Activated CD8-positive, alpha-beta T cell treated with anti-CD3 and anti-CD28 coated beads, Interleukin-2, amount 10 ng/mL, durations not matched to agents 7 days and 5 days (primary cell): ENCODE measurements at regions not wholly inside any gene's neighbourhood (a gene's known extent, or its start where the extent isn't known, plus 50 kb on each side); places are given as distances from the start of the nearest gene placed in this dataset.

Experiments used
- ATAC-seq: fragments of 150-1000 bp; cut with Tn5 transposase; one replicate; pipeline ENCODE4 v1.10.0; 2021; ENCODE audit warnings: moderate library complexity
- CTCF ChIA-PET: fragments of 350-600 bp; sonication (Branson Sonifier 250); formaldehyde crosslinking; loops from one replicate; lab custom pipeline; 2021; ENCODE audit warnings: antibody characterized with exemption; lab: Charles Lee
- POLR2A ChIA-PET: fragments of 350-600 bp; sonication (Branson Sonifier 250); formaldehyde crosslinking; loops from one replicate; lab custom pipeline; 2021; ENCODE audit warnings: antibody characterized with exemption; lab: Charles Lee
- DNase-seq: peaks from one replicate; pipeline ENCODE4 v3.0.0-alpha.2; 2020
- H3K27ac Mint-ChIP-seq: one replicate; pipeline ENCODE4 v1.8.0; 2021; ENCODE audit warnings: mild to moderate bottlenecking, mixed read lengths
- H3K27me3 Mint-ChIP-seq: one replicate; pipeline ENCODE4 v1.8.0; 2021; ENCODE audit warnings: low read depth, mixed read lengths
- H3K36me3 Mint-ChIP-seq: one replicate; pipeline ENCODE4 v1.8.0; 2021; ENCODE audit warnings: low read depth, mixed read lengths
- H3K4me1 Mint-ChIP-seq: one replicate; pipeline ENCODE4 v1.8.0; 2021; ENCODE audit warnings: low read depth, mixed read lengths
- H3K4me3 Mint-ChIP-seq: one replicate; pipeline ENCODE4 v1.8.0; 2021; ENCODE audit warnings: mild to moderate bottlenecking, mixed read lengths
- H3K9me3 Mint-ChIP-seq: one replicate; pipeline ENCODE4 v1.8.0; 2022; ENCODE audit warnings: mixed read lengths; ENCODE audit not compliant: insufficient read depth

GRCh38 chr11:112582366-112582765, 321.7 kb upstream of the PLET1 start:
- Mint-ChIP-seq H3K36me3 (no peaks in the 10 kb centered on the region), H3K27ac (no peak overlapping the region), H3K4me3 (no peak overlapping the region), H3K27me3 (peaks cover 14% of the 10 kb centered on the region), H3K4me1 (no peaks in the 10 kb centered on the region), H3K9me3 (no peaks in the 10 kb centered on the region)
- ATAC-seq (no peak), DNase-seq (no peak)
- ChIA-PET POLR2A (no interaction called here), CTCF (interaction anchor here (1.4 kb wide), 1 partner anchor 708 kb away, joined by 3 read pairs; no protein-coding TSS in a partner anchor)

- no peak for DNase-seq
- ATAC-seq = no peak
- peaks cover 14% of the 10 kb centered on the region for H3K27me3 Mint-ChIP-seq
- no peaks in the 10 kb centered on the region for H3K4me1 Mint-ChIP-seq
- no peaks in the 10 kb centered on the region for H3K9me3 Mint-ChIP-seq
- POLR2A ChIA-PET = no interaction called here
- no peak overlapping the region for H3K27ac Mint-ChIP-seq
- CTCF ChIA-PET = interaction anchor here (1.3 kb wide), 1 partner anchor 303 kb away, joined by 3 read pairs; no protein-coding TSS in a partner anchor
- H3K4me3 Mint-ChIP-seq = no peak overlapping the region
- no peaks in the 10 kb centered on the region for H3K36me3 Mint-ChIP-seq
These were observed 322.7 kb upstream of the PLET1 start for GRCh38 chr11:112583261-112583893.

GRCh38 chr11:112584672-112585071, 324.0 kb upstream of the PLET1 start:
- peaks cover 14% of the 10 kb centered on the region for H3K27me3 Mint-ChIP-seq
- H3K9me3 Mint-ChIP-seq = no peaks in the 10 kb centered on the region
- H3K4me1 Mint-ChIP-seq = no peaks in the 10 kb centered on the region
- no peak overlapping the region for H3K4me3 Mint-ChIP-seq
- DNase-seq = peak; percentile 28
- no peak overlapping the region for H3K27ac Mint-ChIP-seq
- CTCF ChIA-PET = no interaction called here
- peak; percentile 42 for ATAC-seq
- POLR2A ChIA-PET = no interaction called here
- H3K36me3 Mint-ChIP-seq = no peaks in the 10 kb centered on the region

- POLR2A ChIA-PET = interaction anchor here (0.8 kb wide), 1 partner anchor 35 kb away, joined by 3 read pairs; no protein-coding TSS in a partner anchor
- H3K4me3 Mint-ChIP-seq = no peak overlapping the region
- H3K27me3 Mint-ChIP-seq = peaks cover 17% of the 10 kb centered on the region
- H3K27ac Mint-ChIP-seq = no peak overlapping the region
- no peaks in the 10 kb centered on the region for H3K9me3 Mint-ChIP-seq
- no peaks in the 10 kb centered on the region for H3K4me1 Mint-ChIP-seq
- DNase-seq (no peak), ATAC-seq (no peak)
- CTCF ChIA-PET = interaction anchor here (0.7 to 3.7 kb wide), 19 partner anchors 9 to 709 kb away, joined by 3 to 46 read pairs (median 5); no protein-coding TSS in a partner anchor
- no peaks in the 10 kb centered on the region for H3K36me3 Mint-ChIP-seq
These were observed 327.0 kb upstream of the PLET1 start for GRCh38 chr11:112587664-112588063.

- ChIA-PET POLR2A (interaction anchor here (0.8 kb wide), 1 partner anchor 35 kb away, joined by 3 read pairs; no protein-coding TSS in a partner anchor), CTCF (interaction anchor here (0.7 to 3.7 kb wide), 21 partner anchors 9 to 708 kb away, joined by 3 to 46 read pairs (median 5); no protein-coding TSS in a partner anchor)
- ATAC-seq = peak; percentile 90
- H3K27me3 Mint-ChIP-seq = peaks cover 15% of the 10 kb centered on the region
- H3K9me3 Mint-ChIP-seq = no peaks in the 10 kb centered on the region
- peak; percentile 56 for DNase-seq
- no peaks in the 10 kb centered on the region for H3K36me3 Mint-ChIP-seq
- no peak overlapping the region for H3K27ac Mint-ChIP-seq
- no peaks in the 10 kb centered on the region for H3K4me1 Mint-ChIP-seq
- no peak overlapping the region for H3K4me3 Mint-ChIP-seq
These were observed 327.6 kb upstream of the PLET1 start for GRCh38 chr11:112588252-112588694.

GRCh38 chr11:112589155-112589554, 328.5 kb upstream of the PLET1 start:
- peaks cover 15% of the 10 kb centered on the region for H3K27me3 Mint-ChIP-seq
- H3K9me3 Mint-ChIP-seq = no peaks in the 10 kb centered on the region
- no peaks in the 10 kb centered on the region for H3K36me3 Mint-ChIP-seq
- POLR2A ChIA-PET = no interaction called here
- no peak for ATAC-seq
- DNase-seq = no peak
- H3K4me1 Mint-ChIP-seq = no peaks in the 10 kb centered on the region
- H3K27ac Mint-ChIP-seq = no peak overlapping the region
- CTCF ChIA-PET = interaction anchor here (0.6 to 3.7 kb wide), 11 partner anchors 11 to 717 kb away, joined by 3 to 46 read pairs (median 5); no protein-coding TSS in a partner anchor
- H3K4me3 Mint-ChIP-seq = no peak overlapping the region

- H3K4me3 Mint-ChIP-seq = no peak overlapping the region
- ATAC-seq (no peak), DNase-seq (no peak)
- H3K36me3 Mint-ChIP-seq = no peaks in the 10 kb centered on the region
- no peaks in the 10 kb centered on the region for H3K4me1 Mint-ChIP-seq
- H3K27me3 Mint-ChIP-seq = peaks cover 11% of the 10 kb centered on the region
- H3K9me3 Mint-ChIP-seq = no peaks in the 10 kb centered on the region
- ChIA-PET POLR2A (no interaction called here), CTCF (interaction anchor here (0.8 kb wide), 1 partner anchor 699 kb away, joined by 3 read pairs; no protein-coding TSS in a partner anchor)
- no peak overlapping the region for H3K27ac Mint-ChIP-seq
These were observed 330.1 kb upstream of the PLET1 start for GRCh38 chr11:112590764-112591163.

DNA sequence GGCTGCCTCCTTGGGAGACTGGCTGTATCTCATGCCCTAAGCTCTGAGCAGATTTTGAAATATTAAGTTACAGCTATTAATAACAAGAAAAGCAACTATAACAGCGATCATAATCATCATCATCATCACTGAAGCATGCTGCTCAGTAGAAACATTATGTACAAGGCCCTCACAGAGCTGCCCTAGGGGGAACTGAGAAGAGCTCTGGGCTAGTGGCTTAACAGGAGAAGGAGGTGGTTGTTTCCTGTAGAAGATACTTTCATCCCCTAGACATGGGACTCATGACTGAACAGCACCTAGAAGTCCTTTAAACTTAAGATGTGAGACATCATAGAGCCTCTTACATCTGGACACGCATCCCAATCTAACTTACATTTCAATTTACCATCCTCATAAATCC, 332.8 kb upstream of the PLET1 start:
- no peak for ATAC-seq
- peaks cover 8% of the 10 kb centered on the region for H3K27me3 Mint-ChIP-seq
- POLR2A ChIA-PET = interaction anchor here (0.7 kb wide), 1 partner anchor 201 kb away, joined by 3 read pairs; no protein-coding TSS in a partner anchor
- H3K4me3 Mint-ChIP-seq = no peak overlapping the region
- no peaks in the 10 kb centered on the region for H3K4me1 Mint-ChIP-seq
- no peak overlapping the region for H3K27ac Mint-ChIP-seq
- no peak for DNase-seq
- CTCF ChIA-PET = interaction anchor here (1.9 kb wide), 1 partner anchor 696 kb away, joined by 11 read pairs; no protein-coding TSS in a partner anchor
- no peaks in the 10 kb centered on the region for H3K36me3 Mint-ChIP-seq
- no peaks in the 10 kb centered on the region for H3K9me3 Mint-ChIP-seq

- ChIA-PET POLR2A (no interaction called here), CTCF (interaction anchor here (1.7 kb wide), 1 partner anchor 8 kb away, joined by 7 read pairs; no protein-coding TSS in a partner anchor)
- Mint-ChIP-seq H3K4me3 (no peak overlapping the region), H3K27me3 (peaks cover 14% of the 10 kb centered on the region), H3K4me1 (no peaks in the 10 kb centered on the region), H3K9me3 (no peaks in the 10 kb centered on the region), H3K36me3 (no peaks in the 10 kb centered on the region), H3K27ac (no peak overlapping the region)
- DNase-seq (no peak), ATAC-seq (no peak)
These were observed 335.7 kb upstream of the PLET1 start for GRCh38 chr11:112596324-112596723.

DNA sequence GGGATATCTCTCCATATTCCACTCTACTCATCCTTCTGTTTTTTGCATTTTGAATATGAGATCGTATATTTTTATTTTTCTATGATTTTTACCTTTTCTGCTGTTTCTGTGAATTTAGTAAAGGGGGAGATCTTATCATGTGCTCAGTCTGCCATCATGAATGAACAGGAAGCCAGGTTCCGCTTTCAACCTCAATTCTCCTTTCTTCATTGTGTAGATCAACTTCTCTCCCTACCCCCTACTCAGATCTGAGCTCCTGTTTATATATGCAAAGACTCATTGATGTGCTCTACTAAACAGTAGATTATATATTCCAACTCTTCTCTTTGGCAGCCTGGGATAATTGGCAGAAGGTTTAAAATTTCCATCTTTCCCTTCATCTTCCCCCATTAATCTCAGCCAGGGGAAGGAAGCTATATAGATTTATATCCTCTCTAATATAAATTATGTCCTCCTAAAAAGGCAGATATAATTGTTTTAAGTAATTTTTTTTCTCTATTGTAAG, 336.7 kb upstream of the PLET1 start:
- no peak overlapping the region for H3K4me3 Mint-ChIP-seq
- H3K4me1 Mint-ChIP-seq = no peaks in the 10 kb centered on the region
- H3K27me3 Mint-ChIP-seq = peaks cover 17% of the 10 kb centered on the region
- no peak overlapping the region for H3K27ac Mint-ChIP-seq
- ChIA-PET POLR2A (no interaction called here), CTCF (interaction anchor here (1.7 kb wide), 1 partner anchor 9 kb away, joined by 7 read pairs; no protein-coding TSS in a partner anchor)
- no peak for DNase-seq
- no peaks in the 10 kb centered on the region for H3K36me3 Mint-ChIP-seq
- ATAC-seq = no peak
- no peaks in the 10 kb centered on the region for H3K9me3 Mint-ChIP-seq

GRCh38 chr11:112599265-112599664, 338.6 kb upstream of the PLET1 start:
- H3K27ac Mint-ChIP-seq = no peak overlapping the region
- DNase-seq = no peak
- ChIA-PET CTCF (no interaction called here), POLR2A (no interaction called here)
- no peaks in the 10 kb centered on the region for H3K36me3 Mint-ChIP-seq
- ATAC-seq = no peak
- no peak overlapping the region for H3K4me3 Mint-ChIP-seq
- no peaks in the 10 kb centered on the region for H3K9me3 Mint-ChIP-seq
- no peaks in the 10 kb centered on the region for H3K4me1 Mint-ChIP-seq
- H3K27me3 Mint-ChIP-seq = peaks cover 22% of the 10 kb centered on the region
